HG03439 (cell line): ENCODE measurements at regions not wholly inside any gene's neighbourhood (a gene's known extent, or its start where the extent isn't known, plus 50 kb on each side); places are given as distances from the start of the nearest gene placed in this dataset.

ENCODE experiments used
- ATAC-seq: cut with Tn5 transposase; IDR thresholded peaks from one replicate; pipeline ENCODE4 v1.9.1; 2021; ENCODE audit warnings: mild to moderate bottlenecking, moderate library complexity; ENCODE audit not compliant: unreplicated experiment

- ATAC-seq, result no peak
Measured at GRCh38 chr4:13067077-13067476, 417.1 kb downstream of the RAB28 start.

- no peak for ATAC-seq
Measured at GRCh38 chr4:13059019-13059418, 425.1 kb downstream of the RAB28 start.

DNA sequence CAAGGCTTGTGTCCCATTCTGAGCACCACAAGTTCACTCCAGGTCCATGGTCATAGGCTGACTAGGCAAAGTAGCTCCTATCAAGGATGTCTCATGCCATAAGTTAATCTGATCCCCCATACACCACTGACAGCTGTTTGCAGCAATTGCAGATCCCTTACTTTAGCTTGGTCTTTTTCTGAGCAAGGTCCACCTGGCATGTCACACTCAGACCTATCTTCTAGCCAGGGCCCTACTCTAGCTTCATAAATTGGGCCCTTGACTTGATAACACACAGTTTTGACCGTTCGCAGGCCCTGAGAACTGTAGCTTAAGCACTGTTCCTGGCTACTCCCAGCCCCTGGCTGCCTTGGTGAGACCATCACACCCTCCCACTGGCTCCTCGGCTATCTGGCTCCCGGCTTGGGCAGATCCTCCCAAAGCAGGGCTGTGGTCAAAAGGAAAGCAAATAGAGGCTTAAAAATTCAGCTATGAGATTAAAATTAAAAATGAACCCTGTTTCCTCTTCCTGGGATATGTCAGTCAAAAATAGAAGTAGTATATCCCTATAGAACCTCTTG is 427.4 kb downstream of the RAB28 start:
- ATAC-seq, result no peak

DNA sequence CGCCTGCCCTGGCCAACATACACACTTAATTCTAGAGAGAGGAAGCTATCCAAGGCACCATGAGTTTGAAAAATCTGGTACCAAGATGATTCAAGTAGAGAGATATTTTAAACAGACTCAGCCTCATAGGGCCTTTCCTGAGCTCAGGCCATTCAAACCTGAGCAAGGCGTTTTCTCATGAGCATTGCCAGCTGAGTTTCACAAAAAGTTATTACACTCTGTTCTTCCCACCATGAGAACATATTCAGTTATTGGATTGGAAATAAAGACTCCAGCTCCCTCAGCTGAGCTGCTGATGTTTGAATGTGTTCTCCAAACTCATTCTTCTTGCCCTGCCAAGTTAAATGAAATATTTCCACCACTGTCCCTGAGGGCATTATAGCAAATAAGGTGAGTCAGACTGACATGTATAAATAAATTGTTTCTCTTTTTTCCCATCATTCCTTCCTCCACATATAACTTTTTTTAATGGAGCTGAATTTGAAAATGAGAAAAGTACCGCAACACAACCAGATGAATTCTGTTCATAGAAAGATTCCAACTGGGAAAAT is 429.6 kb downstream of the RAB28 start:
- no peak for ATAC-seq

DNA sequence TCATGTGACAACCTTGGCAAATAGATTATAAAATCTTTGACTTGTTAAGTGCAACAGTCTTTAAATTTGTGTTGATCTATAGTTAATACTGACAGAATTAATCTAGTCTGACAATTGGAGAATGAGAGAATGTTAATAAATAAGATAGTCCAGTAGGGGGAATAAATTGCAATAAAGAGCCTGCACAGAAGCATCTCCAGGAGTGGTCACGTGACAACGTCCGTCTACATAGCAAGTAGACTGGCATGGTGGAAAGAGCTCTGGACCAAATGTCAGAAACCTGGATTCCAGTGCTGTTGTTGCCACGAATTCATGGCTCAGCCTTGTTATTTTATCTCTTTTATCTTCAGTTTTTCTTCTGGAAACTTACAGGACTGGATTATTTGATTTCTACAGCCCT is 436.5 kb downstream of the RAB28 start:
- no peak for ATAC-seq

DNA sequence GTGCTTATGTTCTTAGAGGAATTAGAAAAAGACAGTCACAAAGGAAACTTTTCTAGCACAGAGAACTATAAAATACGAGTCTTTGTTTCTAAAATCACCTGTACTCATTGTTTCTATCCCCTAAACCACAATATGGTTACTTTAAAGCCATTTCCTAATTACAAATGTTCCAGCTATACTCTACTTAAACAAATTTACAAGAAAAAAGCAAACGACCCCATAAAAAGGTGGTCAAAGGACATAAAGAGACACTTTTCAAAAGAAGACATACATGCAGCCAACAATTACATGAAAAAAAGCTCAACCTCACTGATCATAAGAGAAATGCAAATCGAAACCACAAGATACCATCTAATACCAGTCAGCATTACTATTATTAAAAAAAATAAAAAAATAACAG is 447.3 kb downstream of the RAB28 start:
- no peak for ATAC-seq

DNA sequence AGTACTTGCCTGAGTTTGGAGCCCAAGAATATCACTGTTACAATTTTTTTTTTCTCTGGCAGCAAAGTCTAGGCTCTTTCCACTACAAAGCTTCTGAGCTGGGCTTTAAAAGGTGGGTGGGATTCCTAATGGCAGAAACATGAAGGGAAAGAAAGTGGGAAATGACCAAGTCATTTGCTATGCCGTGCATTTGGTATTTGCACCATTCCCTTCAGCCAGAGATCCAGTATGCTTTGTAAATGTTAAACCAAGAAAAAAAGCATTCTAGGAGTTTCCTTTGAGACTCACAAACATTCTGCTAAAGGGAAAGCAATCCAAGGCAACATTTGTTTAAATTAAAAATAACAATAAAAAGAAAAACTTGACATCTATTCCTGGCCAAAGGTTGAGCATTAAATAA is 451.2 kb downstream of the RAB28 start:
- no peak for ATAC-seq

- ATAC-seq, result no peak
Measured at GRCh38 chr4:13024147-13025105, 459.7 kb downstream of the RAB28 start.

DNA sequence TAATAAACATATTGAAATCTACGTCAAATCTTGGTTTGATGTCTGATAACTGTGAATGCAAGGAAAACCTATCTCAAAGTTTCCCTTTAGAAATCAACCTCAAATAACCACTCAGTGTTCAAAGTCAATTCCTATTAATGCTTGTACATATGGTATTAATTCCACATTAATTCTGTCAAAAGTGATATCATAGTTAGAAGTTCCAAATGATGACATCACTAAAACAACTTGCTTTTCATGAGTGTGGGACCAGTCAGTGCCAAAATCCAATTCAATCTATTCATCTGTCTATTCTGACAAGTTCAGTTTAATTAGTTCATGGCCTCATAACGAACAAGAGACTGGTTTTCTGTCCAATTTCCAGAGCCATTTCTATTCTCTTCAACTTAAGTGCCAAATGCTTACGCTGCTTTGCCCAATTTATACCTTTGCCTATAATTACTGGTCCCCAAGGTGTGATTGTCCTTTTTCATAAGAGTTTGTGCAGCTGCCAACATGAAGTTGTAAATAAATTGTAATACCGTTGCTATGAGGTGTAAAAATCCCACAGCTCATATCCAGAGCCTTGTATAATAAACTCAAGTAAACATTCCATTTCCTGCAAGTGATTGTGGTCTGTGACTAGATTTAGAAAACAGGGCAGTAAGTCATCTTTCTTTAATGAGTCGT is 476.2 kb downstream of the RAB28 start:
- no peak for ATAC-seq

DNA sequence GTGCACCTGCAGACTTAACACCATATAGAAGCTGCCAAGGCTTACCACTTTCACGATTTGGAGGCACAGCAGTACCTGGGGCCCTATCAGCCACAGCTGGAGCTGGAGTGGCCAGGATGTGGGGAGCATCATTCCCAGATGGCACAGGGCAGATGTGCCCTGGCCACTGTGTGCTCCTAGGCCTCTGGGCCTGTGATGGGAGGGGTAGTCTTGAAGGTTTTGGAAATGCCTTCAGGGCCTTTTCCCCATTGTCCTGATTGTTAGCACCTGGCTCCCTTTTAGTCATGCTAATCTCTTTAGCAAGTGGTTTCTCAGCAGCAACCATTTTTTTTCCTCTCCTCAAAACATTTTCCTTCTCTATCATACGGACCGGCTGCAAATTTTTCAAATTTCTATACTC is 490.2 kb downstream of the RAB28 start:
- no peak for ATAC-seq

GRCh38 chr4:12987284-12987683 is 496.9 kb downstream of the RAB28 start:
- ATAC-seq, result no peak

GRCh38 chr4:12979797-12980196 is 504.3 kb downstream of the RAB28 start:
- no peak for ATAC-seq

GRCh38 chr4:12978310-12978709 is 505.8 kb downstream of the RAB28 start:
- no peak for ATAC-seq

GRCh38 chr4:12975511-12975910 is 508.6 kb downstream of the RAB28 start:
- ATAC-seq, result no peak

DNA sequence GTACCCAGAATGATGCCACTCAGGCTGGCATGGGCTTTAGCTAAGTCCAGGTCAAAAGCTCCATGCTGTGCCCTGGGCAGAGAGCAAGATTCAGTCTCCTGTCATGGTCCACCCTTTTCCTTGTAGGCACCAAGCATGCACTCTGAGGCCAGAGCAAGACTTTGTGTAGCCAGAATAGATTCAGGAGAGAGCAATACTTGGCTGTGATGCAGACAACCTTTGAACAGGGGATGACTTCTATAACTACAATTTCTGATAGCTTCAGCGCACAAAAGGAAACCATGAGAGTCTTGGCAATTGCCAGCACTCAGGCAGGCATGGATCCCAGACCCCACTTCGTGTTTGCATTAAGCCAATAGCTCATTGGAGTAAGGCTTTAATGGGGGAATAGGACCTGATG is 510.6 kb downstream of the RAB28 start:
- no peak for ATAC-seq

- no peak for ATAC-seq
Measured at GRCh38 chr4:12968345-12968744, 515.8 kb downstream of the RAB28 start.

DNA sequence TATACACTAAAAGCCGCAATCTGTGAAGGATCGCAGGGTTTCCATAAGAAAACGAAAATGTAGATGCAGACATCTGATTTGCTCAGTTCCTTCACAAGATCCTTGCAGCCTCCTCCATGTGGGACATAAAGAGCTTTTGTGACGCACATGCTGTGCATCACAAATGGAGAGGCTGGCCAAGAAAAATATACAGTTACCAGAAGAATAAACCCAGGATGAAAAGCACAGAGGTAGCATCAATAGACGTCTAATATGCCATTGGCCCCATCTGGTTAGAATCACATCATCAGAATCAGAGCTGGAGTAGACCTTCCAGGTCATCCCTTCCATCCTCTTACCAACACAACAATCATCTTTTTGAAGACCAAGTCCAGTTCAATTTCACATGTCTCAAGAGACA is 517.4 kb downstream of the RAB28 start:
- no peak for ATAC-seq

DNA sequence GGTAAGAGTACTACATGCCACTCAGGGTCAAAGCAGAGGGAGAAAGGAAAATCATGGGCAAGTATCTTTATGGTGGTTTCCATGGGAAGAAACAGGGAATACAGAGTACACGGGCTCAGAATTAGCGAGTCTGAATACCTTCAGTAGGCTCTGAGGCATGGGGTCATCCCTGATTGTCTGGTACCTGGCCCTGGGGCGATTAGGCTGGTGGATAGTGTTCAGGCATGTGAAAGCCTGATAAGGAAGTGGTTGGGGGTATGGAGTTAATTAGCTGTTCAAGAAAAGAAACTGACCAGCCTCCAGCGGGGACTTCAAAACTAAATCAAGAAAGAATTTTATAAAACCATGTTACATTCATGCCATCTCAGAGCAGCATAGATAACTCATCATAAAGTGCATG is 518.8 kb downstream of the RAB28 start:
- no peak for ATAC-seq

DNA sequence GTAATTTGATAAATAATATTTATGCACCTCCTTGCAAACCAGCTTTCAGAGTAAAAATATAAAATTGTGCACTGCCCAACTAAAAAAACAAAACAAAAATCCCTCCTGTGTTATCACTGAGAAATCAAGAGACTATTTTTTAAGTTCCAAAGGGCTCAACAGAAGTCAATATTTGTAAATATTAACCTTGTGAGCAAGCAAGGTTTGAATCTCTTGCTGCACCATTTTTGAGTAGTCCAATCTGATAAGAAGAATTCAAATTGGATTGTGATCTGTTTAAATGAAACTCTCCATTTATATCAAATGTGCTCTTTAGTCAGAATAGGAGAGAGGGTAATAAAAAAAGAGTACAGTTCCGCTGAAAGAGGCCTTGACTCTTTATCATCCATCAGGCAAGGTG is 520.2 kb downstream of the RAB28 start:
- ATAC-seq, result no peak

DNA sequence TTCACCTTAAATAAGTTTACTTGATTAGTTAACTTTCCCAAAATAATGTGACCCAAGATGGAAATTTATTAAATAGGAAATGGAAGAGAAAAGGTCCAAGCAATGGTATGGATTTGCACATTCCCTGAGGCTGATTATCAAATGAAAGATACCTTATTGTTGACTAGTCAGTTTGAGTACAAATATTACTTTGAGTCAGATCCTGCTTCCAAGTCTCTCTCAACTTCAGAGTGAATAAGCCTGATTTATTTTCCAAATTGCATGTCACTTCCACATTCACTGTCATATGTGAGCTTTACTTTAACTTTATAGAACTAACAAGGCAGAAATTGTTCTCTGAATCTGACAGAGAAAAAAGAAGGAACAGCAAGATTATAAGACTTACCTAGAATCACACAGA is 520.8 kb downstream of the RAB28 start:
- ATAC-seq, result no peak

- ATAC-seq, result no peak
Measured at GRCh38 chr4:12961713-12962112, 522.4 kb downstream of the RAB28 start.

DNA sequence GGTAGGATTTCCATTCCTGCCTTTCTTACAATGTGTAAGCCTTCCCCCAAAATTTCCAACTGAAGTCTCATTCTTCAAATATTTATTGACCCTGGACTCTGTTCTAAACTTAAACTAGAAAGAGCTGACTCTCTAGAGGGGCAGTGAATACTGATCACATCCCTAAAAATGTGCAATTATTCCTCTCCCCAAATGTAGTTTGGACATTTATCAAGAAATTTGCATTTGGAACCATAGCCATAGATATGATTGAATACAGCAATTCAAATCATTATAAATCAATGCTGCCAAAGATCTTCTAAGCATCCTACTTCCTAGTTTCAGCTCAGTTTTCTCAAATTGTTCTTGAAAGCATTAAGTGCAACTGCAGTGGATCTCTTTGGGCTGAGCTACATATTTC is 525.7 kb downstream of the RAB28 start:
- no peak for ATAC-seq
